Stimulated activated CD4-positive, alpha-beta T cell treated with anti-CD3 and anti-CD28 coated beads, TNF-alpha, amount 100 ng/mL, for 24 hours (primary cell): ENCODE measurements at regions not wholly inside any gene's neighbourhood (a gene's known extent, or its start where the extent isn't known, plus 50 kb on each side); places are given as distances from the start of the nearest gene placed in this dataset.
"Not testable (repeated sequence)": the region's sequence is repeated elsewhere in the genome, so short reads cannot be mapped to it uniquely, and the experiment has no call there.

ENCODE experiments used
- DNase-seq, 3 experiments: peaks; one replicate each; pipeline ENCODE4 v3.0.0-alpha.2; 2020; ENCODE audit warnings: low read depth in 3 of 3

- peak; percentile 71 to 90 (median 71) for DNase-seq
These were observed 334.4 kb downstream of the SRGAP2C start for GRCh38 chr1:121519042-121519755.

GRCh38 chr1:121519756-121520286 is 335.0 kb downstream of the SRGAP2C start:
- not testable (repeated sequence) for DNase-seq

DNA sequence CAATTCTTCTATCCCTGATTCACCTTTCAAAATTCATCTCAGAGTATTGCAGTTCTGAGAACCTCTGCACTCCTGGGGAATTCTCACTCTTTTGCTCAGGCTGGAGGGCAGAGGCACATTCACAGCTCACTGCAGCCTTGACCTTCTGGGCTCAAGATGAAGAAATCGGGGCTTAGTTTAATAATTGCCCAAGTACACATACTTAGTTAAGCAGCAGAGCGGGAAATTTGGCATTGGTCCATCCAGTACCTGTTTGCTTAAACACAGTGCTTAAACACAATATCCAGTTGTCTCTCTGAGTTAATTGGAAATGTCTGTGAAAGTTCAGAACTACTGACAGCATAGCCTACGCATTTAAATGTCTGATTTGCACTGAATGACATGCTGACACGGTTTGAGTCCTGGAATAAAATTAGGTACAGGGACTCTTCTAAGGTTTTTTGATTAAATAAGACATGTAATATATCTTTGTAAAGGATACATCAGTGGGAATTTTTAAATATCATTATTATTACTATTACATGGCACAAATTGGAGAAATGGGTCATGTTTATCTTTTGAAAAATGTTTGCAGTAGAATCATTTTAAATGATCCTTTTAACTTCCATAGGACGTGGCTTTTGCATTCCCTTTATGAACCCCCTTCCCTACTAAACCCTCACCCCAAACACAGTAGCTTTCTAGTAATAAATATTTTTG is 337.4 kb downstream of the SRGAP2C start:
- no peak for DNase-seq

DNA sequence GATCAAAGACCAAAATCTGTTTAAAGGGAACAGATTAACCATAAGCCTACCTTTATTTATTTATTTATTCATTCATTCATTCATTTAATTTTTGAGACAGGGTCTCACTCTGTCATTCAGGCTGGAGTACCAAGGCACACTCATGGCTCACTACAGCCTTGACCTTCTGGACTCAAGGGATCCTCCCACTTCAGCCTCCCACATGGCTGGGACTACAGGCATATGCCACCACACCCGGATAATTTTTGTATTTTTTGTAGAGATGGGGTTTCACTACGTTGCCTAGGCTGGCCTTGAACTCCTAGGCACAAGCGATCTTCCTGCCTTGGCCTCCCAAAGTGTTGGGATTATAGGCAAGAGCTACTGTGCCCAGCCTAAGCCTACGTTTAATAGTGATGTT is 338.3 kb downstream of the SRGAP2C start:
- not testable (repeated sequence) for DNase-seq

DNA sequence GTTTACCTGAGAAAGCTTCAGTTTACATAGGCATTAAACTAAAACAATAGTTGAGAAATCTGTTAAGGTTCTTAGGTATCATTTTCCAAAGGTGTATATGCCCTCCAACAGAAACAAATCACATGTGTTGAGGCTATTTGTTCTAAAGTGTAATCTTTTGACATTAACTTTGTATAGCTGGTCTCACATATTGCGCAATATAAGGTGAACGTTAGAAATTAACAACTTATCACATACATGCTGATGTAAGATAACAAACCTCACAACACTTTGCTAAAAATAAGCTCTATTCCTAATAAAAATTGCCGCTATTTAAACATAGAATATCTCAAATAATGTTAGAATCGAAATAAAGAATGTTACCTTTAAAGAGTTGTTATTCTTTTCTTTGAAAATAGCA is 340.6 kb downstream of the SRGAP2C start:
- no peak for DNase-seq

DNA sequence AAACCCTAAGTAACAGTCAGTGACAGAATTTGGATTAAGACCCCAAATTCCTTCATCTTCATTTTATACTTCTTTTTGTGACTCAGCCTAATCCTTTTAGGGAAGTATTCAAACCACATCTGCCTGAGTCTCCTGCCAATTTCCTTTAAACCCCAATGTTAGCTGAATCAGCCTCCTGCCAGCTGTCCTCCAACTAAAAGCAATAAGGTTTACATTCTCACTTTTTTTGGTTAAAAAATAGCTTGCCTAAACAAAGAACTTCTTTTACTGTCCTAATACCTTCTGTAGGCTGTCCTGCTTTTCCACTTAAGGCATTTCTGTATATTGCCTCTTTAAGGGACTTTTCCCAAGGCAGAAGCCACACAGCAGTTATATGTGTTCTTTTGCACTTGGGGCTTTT is 344.2 kb downstream of the SRGAP2C start:
- not testable (repeated sequence) for DNase-seq

GRCh38 chr1:121530026-121530425 is 345.3 kb downstream of the SRGAP2C start:
- not testable (repeated sequence) for DNase-seq

GRCh38 chr1:121531747-121532146 is 347.0 kb downstream of the SRGAP2C start:
- DNase-seq: not testable (repeated sequence)

DNA sequence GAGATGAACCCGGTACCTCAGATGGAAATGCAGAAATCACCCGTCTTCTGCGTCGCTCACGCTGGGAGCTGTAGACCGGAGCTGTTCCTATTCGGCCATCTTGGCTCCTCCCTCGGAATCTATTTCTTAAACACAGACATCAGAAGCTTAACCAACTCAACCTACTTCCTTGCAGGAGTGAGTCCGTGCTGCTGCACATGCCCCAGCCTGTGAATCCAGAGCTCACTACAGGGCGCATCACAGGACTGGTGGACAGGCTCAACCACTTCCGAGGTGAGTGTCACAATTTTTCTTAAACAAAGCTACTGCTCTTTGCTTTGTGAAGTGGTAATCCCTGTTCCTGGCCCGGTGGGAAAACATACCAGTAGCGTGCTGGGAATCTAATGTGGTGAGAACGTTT is 353.4 kb downstream of the SRGAP2C start:
- DNase-seq: not testable (repeated sequence)

- no peak for DNase-seq
These were observed 354.3 kb downstream of the SRGAP2C start for GRCh38 chr1:121538943-121539575.

GRCh38 chr1:121543988-121544387 is 359.2 kb downstream of the SRGAP2C start:
- not testable (repeated sequence) for DNase-seq

DNA sequence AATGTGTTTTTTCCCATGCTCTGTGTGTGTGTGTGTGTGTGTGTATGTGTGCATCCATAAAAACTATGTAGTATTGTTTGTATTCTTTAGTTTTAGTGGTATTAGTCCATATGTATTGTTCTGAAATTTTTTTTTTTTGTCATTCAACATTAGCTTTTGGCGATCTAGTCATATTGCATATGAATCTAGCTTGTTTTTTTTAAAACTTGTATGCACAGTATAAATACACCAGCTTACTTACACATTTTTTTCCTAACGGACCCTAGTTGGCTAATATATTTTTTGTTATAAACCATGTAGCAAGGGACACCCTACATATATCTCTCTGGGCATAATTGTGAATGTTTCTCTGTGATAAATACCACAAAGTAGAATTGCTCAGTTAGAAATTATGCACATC is 359.7 kb downstream of the SRGAP2C start:
- no peak for DNase-seq

DNA sequence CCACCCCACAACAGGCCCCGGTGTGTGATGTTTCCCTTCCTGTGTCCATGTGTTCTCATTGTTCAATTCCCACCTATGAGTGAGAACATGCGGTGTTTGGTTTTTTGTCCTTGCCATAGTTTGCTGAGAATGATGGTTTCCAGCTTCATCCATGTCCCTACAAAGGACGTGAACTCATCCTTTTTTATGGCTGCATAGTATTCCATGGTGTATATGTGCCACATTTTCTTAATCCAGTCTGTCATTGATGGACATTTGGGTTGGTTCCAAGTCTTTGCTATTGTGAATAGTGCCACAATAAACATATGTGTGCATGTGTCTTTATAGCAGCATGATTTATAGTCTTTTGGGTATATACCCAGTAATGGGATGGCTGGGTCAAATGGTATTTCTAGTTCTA is 361.1 kb downstream of the SRGAP2C start:
- DNase-seq: not testable (repeated sequence)

- DNase-seq: no peak
These were observed 362.2 kb downstream of the SRGAP2C start for GRCh38 chr1:121546830-121547591.

- DNase-seq: not testable (repeated sequence)
These were observed 363.0 kb downstream of the SRGAP2C start for GRCh38 chr1:121547726-121548125.

DNA sequence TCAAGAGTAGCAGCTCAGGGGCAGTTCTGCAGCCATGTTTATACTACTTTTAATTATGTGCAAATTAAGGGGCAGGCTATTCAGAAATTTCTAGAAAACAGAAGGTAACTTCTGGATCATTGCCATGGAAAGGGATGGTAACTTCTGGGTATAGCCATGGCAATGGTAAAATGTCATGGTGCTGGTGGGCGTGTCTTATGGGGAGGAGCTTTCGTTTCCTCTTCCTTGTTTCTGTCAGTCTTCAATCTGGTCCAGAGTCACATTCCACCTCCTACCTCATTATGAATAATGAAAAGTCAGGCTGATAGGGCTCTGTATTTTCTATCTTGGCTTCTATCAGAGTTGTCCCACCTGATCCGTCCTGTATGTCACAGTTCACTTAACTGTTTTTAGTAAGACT is 366.0 kb downstream of the SRGAP2C start:
- DNase-seq: not testable (repeated sequence)

DNA sequence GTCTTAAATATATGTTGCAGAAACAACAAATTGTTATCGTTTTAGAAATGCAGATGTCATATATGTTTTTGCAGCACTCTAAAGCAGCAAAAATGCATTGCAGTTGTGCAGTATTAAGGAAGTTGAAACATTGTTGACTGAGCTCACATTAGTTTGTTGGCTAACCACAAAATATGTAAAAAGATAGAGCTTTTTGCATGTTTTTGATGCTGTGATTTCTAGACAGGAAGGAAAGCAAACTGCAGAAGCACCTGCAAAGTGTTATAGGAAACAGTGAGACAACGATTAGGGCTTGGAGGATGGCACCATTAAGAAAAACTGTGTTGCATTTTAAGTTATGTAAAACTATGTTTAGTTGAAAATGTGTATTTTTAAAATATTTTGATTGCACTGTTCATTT is 366.7 kb downstream of the SRGAP2C start:
- not testable (repeated sequence) for DNase-seq

DNA sequence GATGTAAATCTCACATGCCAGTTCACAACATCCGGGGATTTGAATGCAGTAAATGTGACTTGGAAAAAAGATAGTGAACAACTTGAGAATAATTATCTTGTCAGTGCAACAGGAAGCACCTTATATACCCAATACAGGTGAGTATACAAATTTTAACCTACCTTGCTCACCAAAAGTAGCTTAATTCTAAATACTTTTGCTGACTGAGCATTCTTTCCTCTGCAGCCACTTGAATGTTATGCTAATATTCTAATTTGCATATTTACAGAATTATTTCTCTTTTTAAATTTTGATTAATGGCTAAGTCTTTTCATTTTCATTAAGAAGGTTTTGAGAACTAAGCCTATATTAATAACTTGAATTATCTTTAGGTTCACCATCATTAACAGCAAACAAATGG is 371.8 kb downstream of the SRGAP2C start:
- DNase-seq: not testable (repeated sequence)

GRCh38 chr1:121558034-121558433 is 373.3 kb downstream of the SRGAP2C start:
- DNase-seq: not testable (repeated sequence)

DNA sequence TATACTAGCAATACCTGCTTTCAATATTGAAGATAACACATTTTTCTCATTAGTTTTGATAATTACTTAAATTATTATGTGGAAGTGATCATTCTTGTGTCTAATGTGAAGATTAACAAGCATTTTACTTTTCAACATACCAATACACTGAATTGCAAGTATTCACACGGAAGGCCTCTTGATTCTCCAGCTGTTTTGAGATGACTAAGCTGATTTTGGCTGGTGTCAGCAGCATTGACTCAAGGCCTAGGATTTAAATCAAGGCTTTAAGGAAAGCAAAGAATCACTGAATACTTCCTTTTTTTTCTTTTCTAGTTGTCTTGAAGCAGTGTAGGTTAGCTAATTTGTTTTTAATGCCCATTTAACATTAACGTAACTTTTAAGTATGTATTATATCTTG is 373.7 kb downstream of the SRGAP2C start:
- DNase-seq: no peak

DNA sequence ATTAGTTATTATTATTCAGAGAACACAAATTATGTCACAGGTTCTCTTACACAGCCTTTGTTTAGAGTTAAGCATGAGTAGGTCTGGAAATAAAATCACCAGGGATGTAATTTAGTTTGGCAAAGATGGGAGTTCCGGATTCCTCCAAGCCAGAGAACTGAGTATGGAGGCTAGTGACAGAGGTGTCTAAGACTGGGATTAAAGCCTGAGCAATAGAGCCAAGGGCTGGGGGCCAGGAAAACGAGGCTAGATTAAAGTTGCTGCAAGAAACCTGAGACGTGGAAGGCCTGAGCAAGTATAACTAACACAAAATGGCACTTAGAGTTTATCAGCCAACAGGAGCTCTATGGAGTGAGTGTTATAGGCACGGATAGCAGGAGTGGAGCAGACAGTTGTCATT is 381.6 kb downstream of the SRGAP2C start:
- DNase-seq: no peak

GRCh38 chr1:121569428-121569827 is 384.7 kb downstream of the SRGAP2C start:
- no peak for DNase-seq
